ENCODE measurements at regions not wholly inside any gene's neighbourhood (a gene's known extent, or its start where the extent isn't known, plus 50 kb on each side); places are given as distances from the start of the nearest gene placed in this dataset.

DNA sequence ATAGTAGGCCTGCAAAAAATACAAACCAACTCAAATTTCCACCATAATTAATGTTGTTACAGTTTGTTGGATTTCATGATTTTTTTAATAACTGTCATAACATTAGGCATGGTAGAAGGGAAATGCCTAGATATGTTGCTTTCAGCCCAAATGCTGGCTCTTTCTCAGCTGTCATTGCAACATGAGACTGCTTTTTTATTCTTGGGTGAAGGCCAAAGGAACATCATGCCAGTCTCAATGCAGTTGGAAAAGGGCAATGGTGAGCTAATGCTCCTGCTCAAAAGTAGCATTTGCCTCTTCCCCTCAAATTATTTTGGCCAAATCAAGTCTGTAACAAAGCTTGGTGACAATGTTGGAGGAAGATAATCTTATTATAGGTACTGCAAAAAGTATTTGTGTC is 877.7 kb upstream of the PRMT6 start:
- TF ChIP-seq TAF1 (IDR thresholded peaks at IDR 0.05; ENCODE audit: borderline replicate concordance, insufficient read depth, low read length) (no peak), FOXP2 (optimal IDR thresholded peaks at IDR 0.05; ENCODE audit: borderline replicate concordance, extremely low read depth, extremely low read length, insufficient read depth) (no peak), SIN3A (IDR thresholded peaks at IDR 0.05; ENCODE audit: borderline replicate concordance, insufficient read depth, low read length) (no peak), POLR2AphosphoS5 (IDR thresholded peaks at IDR 0.05; ENCODE audit: low read depth, low read length) (no peak)
